NCI-H748 (cell line): ENCODE measurements at regions not wholly inside any gene's neighbourhood (a gene's known extent, or its start where the extent isn't known, plus 50 kb on each side); places are given as distances from the start of the nearest gene placed in this dataset.
"Not testable (repeated sequence)": the region's sequence is repeated elsewhere in the genome, so short reads cannot be mapped to it uniquely, and the experiment has no call there.

ENCODE experiments used
- DNase-seq: peaks from one replicate; lab custom pipeline; 2025; ENCODE audit not compliant: unreplicated experiment; lab: John Stamatoyannopoulos, UW

DNA sequence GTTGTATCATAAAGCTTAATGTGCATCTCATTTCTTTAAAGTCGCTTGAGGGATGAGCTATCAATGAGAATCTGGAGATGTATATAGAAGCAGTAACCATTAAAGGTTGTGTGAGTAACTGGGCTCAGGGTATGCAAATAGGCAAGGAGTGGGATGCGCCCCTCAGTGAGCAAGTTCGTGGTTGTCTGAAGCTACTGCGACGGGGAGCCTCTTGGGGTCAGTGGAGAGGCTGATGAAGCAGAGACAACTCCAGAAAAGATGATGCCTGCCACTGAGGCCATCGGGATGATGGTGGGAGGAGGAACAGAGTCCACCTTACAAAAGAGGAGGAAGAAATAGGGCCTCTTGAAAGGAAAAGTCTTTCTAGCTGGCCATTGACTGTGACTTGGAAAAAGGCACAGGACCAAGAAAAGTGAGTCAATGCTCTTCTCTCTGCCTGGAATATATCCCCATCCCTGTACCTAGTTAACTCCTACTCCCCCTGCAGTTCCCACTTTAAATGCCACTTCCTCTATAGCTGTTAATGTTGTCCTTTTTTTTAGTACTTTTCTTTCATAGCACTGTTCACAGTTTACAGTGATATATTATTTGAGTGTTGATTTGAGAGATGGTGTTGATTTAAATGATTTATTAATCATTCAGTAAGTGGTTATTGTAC, 51.4 kb upstream of the LSM6 start:
- DNase-seq = no peak

DNA sequence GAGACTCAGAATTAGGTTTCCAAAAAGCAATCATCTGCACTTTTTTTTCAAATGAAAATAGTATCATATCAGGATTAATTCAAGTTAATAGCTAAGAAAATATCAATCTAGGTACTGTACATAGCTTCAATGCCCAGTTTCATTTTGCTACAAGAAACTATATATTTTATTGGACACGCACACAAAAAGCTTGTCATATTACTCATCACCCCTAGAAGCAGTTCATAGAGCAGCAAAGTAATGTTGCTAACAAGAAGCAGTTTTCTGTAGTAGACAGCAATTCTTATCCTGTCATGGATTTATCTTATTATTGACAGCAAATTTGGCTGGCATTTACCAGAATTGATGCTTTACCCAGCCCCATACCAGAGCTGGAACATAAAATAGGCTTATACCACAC, 52.3 kb upstream of the LSM6 start:
- DNase-seq = no peak

DNA sequence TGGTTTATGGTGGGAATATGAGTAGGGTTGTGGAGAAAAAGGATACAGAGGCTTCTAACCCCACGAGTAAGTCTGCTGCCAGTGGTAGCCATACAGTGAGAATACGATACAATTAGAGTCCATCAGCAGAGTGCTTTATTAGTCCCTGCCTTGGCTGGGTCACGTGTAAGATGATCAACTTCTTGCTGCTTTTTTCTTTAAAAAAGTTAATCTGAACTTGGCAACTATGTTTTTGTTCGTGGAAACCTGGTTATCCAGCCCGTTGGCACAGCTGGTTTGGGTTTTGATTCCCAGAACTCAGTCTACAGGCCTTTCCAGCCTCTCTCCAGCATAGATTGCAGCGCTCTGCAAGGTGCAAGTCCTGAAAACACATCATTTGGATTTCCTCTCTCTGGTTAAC, 53.1 kb upstream of the LSM6 start:
- DNase-seq = no peak

DNA sequence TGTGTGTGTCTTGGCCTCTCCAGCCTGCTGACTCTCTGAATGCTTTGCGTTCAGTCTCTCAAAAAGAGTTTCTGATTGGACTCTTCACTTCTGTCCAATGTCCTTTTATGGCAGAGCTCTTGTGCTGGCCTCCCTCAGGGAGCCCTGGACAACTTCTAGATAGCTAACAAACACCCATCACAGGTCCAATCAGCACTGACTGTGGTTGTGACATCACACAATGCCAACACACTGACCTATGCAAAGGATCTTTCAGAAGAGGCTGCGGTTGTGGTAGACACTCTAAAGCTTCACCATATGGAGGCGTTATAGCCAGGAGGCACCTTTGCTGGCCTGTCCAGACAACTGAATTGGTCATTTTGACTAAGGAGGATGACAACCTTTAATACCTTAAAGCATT, 53.8 kb upstream of the LSM6 start:
- DNase-seq = no peak

DNA sequence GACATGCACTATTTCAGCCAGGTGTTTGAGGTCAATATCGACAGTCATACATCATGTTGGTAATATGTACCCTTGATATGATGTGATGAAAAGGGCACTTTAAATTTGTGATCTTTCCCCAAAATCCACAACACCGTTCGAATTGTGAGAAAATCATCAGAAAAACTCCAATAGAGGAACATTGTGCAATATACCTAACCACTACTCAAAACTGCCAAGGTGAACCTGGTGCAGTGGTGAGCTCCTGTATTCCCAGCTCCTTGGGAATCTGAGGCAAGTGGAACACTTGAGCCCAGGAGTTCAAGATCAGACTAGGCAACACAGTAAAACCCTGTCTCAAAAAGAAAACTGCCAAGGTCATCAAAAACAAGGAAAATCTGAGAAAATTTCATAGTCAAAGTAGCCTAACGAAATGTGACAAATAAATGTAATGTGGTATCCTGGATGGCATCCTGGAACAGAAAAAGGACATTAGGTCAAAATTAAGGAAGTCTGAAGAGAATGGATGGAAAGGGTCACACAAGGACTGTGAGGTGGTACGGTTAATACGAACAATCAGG, 55.6 kb upstream of the LSM6 start:
- no peak for DNase-seq

DNA sequence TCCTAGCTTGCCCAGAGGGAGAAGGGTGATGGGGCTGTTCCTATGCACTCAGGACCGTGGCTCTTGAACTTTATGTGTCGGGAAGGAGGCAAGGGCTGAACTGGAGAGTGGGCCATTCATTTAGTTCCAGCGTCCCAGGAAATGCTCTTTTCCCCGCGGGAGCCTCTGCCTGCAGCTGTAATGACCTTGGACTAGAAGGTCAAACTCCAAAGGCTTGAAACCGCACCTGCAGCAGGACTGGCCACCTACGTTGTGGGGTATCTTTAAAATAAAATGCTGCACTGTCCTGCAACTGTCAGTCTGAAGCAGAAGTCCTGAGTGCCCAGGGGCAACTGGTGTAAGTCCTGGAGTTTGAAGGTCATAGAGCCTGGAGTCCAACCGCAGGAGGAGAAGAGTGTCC, 61.5 kb upstream of the LSM6 start:
- no peak for DNase-seq

DNA sequence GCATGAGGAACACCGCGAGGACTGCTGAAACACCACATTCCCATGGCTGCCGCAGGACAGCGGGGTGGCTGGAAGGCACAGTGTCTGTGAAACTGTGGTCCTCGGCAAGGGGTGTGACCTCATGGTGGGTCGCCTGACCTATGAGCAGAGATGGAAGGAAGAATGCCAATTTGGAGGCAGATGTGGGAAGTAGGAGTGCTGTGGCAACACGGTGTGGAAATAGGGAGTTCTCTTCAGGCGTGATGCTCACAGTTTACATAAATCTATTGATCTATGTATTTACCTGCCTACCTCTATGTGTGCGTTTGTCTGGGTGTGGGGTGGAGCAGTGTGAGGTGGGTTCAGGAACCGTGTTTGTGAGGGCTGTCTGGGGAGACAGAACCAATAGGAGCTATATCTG, 62.3 kb upstream of the LSM6 start:
- no peak for DNase-seq

DNA sequence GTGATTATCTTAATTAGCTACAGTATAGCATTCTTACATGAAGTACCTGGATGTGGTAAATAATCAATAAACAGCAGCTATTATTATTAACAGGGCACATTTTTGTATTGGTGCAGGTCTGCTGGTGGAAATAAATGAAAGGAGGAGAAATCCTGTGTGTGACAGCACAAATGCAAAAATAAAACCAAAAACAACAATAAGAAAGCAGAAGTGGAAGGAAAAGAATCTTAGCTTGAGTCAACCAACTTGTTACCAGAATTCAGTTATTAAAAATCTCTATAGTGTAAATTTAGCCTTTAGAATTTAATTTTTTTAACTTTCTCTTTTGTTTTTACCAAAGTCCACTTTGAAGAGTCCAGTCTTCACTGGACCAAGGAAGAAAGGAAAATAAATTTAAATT, 63.1 kb upstream of the LSM6 start:
- DNase-seq = no peak

DNA sequence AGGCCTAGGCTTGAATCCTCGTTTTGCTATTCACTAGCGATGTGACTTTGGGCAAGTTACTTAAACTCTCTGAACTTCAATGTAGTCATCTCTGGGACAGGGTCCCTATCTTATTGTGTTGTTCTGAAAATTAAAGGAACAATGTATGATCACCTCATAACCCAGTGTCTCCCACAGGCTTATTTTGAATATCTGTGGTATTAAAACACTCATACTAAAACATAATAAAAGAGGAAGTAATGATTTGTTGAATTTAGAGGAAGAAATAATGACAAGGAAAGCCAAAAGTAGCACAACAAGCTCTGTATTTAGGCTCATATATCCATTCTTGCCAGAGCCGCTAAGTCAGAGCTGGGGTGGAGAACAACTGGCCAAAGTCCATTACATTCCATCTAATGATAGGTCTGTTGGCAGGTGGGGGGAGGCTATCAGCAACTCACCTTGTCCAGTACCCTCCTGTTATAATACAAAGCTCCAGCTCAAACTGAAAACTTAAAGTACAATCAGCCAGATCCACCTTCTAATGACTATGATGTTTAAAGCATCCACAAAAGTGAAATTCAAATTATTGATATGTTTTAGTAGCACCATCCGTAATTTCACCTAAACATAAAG, 64.5 kb upstream of the LSM6 start:
- DNase-seq = no peak

DNA sequence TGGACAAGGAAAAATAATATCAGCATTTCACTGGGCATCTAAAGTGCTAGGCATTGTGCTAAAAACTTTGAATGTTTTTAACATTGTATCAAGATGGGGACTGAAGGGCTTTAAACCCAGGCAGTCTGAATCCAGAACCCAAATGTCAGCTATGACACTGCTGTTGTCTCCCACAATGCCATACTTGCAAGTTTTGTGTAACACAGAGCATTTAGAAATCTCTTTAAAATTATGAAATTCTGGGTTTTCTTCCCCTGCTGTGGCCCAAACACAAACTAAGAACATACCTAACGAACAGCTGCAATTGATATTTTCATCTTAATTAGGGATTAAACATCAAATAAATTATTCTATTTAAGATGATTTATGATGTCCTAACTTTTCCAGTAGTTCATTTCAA, 66.8 kb upstream of the LSM6 start:
- no peak for DNase-seq

DNA sequence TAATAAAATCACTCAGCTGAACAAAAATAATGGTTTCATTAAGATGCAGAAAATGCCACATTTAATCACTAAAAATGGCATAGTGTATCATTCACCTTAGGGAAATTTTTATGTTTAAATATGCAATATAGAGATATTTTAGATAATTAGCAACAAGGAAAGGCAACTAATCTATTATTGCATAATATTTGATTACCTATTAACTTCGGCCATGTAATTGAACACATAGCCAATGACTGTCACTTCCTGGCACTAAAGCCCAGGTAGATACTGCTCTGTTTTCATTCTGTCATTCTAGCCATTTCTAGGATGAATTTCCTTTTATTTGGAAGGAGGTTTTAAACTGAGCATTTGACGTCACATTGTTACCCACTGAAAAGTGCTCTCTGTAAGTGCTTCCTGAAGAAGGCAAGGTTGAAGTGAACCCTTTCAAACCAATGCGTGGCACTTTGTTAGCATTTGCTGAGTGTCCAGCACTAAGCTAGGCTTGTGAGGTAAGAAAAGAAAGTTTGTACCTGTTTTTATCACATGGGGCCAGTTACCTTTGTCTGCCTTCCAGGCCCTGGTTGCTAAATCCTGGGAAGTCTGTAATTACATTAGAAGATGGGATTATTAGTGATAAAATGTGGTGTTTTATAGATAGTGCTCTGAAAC, 67.8 kb upstream of the LSM6 start:
- no peak for DNase-seq

DNA sequence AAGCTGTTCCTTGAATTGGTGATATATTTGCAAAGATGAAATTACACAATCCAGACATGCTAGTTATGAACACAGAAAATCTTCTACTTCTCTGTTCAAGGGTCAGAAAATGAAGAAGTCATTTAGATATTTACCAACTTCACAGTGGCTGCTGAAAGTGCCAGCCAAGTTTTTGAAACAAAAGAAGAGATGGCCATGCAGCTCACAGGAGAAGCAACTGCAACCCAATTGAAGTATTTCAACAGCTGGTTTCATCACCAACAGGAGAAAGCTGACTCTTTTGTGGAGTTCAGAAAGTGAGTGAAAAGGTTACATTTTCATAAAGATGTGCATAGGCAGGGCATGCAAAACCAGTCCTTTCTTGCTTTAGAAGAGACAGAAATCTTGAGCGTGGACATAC, 70.1 kb upstream of the LSM6 start:
- DNase-seq = no peak

DNA sequence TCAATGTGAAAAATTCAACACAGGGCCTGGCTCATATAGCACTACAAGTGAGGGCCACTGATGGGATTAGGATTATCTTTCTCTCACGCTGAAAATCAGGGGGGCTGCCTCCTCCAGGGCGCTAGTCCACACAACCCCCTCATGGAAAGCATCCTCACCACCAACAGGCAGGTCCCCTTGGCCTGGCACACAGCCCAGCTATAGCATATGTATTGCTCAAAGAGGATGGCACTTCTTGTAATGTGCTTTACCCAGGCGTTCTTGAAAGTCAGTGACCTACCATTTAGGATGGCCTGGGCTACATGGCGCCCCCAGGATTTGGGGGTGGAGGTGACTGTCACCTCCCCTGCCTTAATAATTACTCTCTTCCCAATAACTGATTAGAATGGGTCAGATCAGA, 71.0 kb upstream of the LSM6 start:
- DNase-seq = no peak

DNA sequence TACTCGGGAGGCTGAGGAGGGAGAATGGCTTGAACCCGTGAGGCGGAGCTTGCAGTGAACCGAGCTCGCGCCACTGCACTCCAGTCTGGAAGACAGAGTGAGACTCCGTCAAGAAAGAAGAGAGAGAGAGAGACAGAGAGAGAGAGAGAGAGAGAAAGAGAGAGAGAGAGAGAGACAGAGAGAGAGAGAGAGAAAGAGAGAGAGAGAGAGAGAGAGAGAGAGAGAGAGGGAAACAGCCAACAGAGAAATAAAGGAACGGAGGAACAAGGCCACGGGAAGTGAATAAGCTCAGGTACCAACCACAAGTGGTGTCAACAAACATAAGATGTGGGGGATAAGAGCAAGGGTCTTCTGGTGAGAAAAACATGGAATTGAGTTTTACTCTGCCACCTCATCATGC, 71.5 kb upstream of the LSM6 start:
- not testable (repeated sequence) for DNase-seq

DNA sequence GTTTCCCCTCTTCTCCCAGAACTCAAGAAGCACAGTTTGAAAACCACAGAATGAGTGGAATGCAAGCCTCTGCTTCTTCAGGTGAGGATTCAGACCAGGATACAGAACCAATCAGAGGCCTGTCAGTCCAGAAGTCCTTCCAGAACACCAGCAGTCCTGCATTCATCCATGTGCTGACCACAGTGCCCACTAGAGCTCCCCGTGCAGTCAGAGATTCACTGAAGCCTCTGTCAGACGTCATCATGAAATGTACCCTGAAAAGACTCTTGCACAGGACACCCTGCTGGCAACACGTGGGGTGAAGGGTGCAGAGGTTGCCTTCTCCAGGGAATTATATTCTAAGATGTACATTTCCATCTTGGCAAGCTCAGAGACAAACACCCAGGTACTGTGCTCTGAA, 75.9 kb upstream of the LSM6 start:
- no peak for DNase-seq

DNA sequence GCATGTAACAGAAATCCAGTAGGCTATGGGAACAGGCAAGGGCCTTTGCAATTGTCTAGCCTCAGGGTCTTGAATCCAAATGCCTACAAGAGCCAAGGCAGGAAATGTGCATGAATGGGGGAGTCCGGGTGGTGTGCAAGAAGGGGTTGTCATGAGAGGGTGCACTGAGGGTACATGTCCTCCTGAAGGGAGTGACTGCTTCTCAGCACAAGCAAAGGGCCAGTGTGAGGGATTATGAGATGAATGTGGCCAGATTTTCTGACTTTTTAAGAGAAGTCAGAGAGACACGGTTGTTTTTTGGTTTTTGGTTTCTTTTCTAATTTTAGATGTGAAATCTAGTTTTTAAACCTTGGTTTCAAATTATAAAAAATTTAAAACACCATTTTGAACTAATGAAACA, 76.5 kb upstream of the LSM6 start:
- DNase-seq = no peak

DNA sequence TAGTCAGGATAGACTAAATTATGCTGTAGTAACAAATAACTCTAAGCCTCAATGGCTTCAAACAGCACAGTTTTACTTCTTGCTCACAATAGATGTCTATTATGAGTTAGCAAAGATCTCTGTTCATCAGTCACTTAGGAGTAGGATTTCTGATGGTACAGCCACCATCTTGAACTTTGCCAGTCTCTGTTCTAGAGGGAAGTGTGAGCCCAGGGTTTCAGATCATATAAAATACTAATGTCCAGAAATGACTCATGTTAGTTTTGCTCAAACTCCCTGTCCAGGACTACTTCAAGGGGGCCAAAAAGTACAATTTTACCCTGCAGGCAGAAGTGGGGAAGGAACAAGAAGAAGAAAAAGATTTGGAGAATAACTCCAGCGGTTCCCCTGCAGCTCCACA, 77.1 kb upstream of the LSM6 start:
- DNase-seq = no peak

DNA sequence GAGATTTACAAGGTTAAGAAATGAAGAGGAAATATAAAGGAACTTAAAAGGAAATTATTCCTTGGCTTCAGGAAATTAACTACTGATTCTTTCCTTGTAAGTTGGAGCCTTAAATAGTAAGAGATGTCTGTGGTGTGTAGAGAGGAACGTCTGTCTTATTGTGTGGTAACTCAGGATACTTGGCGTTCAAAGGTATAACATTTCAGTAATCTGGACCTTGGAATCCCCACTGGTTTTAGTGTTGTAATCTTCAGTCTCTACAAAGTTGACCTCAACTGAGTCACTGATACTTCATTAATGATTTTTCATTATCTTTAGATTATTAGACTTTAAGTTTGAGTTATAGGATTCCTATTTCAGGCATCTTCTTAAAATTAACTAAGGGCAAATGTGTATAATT, 79.1 kb upstream of the LSM6 start:
- no peak for DNase-seq

DNA sequence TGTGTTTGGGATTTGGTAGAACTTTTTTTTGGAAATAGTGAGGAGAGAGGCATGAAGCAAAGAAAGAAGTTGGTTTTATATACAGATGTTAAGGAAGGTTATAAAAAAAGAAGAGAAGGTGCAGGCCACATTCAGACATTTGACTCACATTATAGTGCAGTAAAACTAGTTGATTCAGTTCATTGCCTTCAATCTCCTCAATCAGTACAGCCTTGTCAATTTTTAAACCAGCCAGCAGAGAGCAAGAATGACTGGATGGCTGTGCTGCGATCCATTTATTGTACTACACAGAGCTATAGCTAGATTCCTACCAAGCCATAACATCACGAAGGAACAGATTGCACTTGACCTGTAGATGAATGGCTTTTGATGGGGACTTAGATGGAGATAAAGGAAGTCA, 79.7 kb upstream of the LSM6 start:
- DNase-seq = no peak

DNA sequence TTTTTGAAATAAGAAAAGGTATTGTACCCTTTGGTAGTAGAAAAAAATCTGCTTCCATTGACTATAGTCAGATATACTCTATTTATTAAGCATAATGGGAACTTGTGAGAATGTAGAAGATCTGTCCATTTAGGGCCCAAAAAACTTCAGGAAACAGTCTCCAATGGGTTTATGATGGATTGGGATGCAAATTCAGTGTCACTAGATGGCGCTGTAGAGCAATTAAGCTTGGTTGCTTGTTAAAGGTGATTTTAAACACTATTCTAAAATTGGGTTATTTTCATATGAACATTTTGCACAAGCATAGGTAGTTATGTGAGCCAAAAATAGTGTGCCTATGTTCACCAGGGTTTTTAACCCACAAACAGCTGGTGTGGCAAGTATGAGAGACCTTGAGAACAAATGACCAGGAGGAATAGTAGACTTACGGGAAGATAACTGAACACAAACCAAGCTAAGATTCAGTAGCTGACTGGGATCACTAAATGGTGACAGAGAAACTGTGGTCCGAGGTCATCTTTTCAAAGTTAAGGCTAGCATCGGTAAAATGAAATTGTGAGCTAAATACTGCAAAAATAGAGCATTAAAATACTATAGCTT, 80.3 kb upstream of the LSM6 start:
- peak; percentile 39 for DNase-seq

DNA sequence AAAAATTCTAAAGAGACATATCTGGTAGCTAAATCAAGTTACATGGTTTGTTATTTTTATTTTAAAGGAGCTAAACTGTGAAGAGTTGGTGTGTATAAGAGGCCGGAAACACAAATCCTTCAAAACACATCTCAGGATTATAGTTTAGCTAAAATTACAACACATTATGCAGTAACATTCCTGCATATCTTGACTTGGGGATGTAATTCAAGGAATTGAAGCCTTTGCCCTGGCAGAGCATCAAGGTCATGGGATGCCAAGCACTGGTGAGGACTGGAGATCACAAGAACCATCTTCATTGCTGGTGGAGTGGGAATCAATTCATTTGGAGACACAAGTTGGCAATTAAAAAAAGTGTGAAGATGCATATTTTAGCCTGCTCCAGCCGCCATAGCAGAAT, 86.8 kb upstream of the LSM6 start:
- no peak for DNase-seq

DNA sequence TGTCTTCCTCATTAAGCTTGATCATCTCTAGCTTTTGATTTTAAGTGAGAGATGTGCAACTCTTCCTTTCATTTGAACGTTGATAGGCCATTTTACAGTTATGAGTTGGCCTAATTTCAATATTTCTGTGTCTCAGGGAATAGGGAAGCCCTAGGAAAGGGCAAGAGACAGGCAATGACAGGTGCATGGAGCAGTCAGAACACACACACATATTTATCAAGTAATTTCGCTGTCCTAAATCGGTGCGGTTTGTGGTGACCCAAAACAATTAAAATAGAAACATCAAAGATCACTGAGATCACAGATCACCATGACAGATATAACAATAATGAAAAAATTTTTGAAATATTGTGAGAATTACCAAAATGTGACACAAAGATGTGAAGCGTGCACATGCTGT, 87.7 kb upstream of the LSM6 start:
- no peak for DNase-seq
